ENCODE measurements at regions not wholly inside any gene's neighbourhood (a gene's known extent, or its start where the extent isn't known, plus 50 kb on each side); places are given as distances from the start of the nearest gene placed in this dataset.
"Not testable (repeated sequence)": the region's sequence is repeated elsewhere in the genome, so short reads cannot be mapped to it uniquely, and the experiment has no call there.

GRCh38 chr1:30476911-30477459, 246.4 kb downstream of the MATN1 start:
- DNase-seq: no peak

GRCh38 chr1:30476476-30476875, 246.9 kb downstream of the MATN1 start:
- no peak for DNase-seq

DNA sequence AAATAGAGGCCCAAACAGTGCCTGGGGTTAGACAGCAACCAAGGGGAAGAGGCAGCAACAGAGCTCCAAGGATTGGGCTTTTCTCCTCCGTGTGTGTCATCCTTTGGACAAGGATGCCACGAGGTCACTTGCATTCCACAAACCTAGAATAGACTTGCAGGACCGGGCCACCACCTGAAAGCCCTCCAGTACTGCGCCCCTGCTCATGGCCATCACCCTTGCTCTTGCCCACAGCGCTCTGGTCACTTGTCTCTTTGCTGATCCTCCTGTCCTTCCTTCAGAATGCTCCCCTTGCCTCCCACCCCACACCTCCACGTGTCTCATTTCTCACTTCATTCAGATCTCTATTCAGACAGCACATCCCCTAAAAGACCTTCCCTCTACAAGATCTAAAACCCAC, 247.4 kb downstream of the MATN1 start:
- DNase-seq: no peak

- DNase-seq: no peak
Measured at GRCh38 chr1:30475201-30475600, 248.2 kb downstream of the MATN1 start.

DNA sequence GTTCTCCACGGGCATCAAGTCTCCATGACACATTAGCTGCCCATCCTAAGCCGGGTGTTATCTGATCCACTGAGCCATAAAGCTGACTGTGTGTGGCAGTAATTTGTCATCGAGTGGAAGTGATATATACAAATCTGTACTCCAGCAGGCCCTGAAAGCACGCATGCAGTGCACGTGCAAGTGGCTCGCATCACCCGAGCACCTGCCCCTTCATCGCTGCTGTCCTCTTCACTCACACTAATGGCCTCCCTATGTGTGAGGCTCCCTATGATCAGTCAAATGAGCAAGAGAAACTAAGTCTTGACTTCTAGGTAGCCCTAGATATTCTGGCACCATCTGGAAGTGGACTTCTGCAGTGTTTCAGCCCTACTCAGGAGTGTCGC, 248.6 kb downstream of the MATN1 start:
- DNase-seq: no peak

GRCh38 chr1:30473922-30474817, 249.2 kb downstream of the MATN1 start:
- DNase-seq: no peak

DNA sequence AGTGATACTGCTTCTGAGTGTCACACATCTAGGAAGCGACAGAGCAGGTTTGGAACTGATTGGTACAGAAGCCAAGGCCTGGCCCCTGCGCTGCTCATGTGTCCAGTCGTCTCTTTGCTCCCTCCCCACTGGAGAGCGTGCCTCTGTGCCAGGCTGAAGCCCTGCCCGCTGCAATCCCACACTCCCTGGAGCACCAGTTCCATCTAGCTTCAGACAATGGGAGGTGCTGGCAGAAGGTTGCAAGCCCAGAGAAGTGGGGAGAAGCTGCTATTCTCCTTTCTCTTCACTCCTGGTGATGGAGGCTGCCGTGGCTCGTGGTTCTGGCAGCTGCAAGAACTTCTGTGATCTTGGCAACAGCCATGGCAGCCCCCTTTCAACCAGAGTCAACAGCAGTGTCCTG, 250.9 kb downstream of the MATN1 start:
- no peak for DNase-seq

DNA sequence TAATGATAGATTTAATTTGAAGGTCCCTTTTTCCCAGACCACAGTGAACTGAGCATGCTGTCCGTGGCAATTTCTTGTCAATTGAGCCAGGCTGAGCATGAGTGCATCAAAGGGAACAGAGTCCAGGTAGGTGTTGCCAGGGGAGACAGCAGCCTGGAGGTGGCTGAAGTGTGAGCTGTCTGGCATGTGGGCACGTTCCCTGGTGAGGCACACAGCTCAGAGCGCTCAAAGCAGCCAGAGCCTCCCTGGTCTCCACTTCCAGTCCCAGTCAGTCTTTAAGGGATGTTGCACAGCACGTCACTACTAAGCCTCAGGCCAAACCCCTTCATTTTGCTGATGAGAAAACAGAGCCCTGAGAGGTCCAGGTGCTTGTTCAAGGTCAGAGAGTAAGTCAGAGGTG, 251.4 kb downstream of the MATN1 start:
- DNase-seq: no peak

DNA sequence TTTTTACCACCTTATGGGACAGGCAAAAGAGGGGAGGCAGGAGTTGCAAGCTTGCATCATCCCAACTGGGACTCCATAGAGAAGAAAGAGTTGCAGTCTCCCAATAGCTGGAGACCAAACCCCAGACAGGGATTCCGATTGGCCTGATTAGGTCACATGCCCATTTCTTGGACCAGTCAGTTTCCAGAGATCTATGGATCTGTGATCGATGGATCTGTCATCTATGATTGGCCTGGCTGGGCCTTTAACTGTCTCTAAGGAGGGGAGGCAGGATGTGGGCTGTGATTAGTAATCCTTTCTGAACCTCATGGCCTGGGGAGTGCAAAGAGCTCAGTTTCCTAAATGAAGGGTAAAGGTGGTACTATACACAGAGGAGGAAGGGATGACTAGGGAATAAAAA, 252.1 kb downstream of the MATN1 start:
- DNase-seq: no peak

- DNase-seq: no peak
Measured at GRCh38 chr1:30469426-30469825, 254.0 kb downstream of the MATN1 start.

- no peak for DNase-seq
Measured at GRCh38 chr1:30467101-30467500, 256.3 kb downstream of the MATN1 start.

GRCh38 chr1:30466610-30467009, 256.8 kb downstream of the MATN1 start:
- DNase-seq: no peak

- no peak for DNase-seq
Measured at GRCh38 chr1:30466026-30466425, 257.4 kb downstream of the MATN1 start.

- DNase-seq: no peak
Measured at GRCh38 chr1:30465096-30465495, 258.3 kb downstream of the MATN1 start.

- DNase-seq: no peak
Measured at GRCh38 chr1:30464187-30464617, 259.2 kb downstream of the MATN1 start.

DNA sequence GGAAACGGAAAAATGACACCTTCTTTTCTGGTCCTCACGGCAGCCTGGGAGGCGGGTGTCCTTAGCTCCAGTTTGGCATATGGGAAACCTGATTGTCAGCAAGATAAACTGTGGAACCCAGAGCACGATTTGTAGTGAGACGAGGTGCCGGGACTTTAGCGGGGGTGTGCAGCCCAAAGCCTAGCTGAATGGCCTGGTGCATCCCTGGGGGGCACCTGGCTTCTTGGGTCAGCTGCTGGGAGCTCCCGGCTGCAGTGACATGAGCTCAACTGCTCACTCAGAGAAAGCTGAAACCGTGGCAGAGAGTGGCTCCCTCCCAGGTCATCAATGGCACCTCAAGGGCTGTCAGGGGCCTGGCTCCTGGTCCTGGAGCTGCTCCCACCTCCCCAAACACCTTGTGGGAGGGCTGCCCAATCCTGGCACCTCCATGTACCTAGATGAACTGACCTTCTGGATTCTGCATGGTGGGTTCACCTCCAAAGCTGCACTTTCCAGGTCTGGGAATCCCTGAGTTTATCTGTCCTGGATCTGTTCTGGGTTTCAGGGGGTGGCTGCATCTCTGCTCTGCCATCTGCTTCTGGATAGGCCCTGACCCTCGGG, 260.5 kb downstream of the MATN1 start:
- no peak for DNase-seq

DNA sequence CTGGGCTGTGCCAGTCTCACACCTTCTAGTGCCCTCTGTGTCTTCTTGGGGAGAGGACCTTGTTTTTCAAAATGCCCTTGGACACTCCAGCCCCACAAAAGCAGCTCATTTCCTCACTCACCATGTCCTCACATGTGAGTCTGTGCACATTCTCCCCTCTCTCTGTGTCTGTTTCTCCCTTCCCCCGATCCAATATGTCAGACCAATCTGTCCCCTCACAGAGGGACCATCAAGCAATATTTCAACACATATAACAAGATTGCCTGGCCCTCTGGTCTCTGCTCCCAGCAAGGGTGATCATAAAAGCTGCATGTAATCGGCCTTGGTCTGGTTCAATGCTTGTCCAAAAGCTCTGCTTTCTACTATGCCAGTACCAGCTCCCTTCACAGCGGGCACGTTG, 261.2 kb downstream of the MATN1 start:
- no peak for DNase-seq

DNA sequence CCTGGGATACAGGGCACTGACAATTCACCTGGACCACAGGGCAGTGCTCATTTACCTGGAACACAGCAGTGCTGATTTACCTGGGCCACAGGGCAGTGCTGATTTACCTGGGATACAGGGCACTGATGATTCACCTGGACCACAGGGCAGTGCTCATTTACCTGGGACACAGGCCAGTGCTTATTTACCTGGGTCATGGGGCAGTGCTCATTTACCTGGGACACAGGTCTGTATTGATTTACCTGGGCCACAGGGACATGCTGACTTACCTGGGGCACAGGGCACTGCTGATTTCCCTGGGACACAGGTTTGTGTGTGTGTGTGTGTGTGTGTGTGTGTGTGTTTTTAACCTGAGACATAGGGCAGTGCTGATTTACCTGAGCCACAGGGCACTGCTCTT, 261.7 kb downstream of the MATN1 start:
- no peak for DNase-seq

- no peak for DNase-seq
Measured at GRCh38 chr1:30460661-30461060, 262.7 kb downstream of the MATN1 start.

GRCh38 chr1:30458730-30459485, 264.5 kb downstream of the MATN1 start:
- not testable (repeated sequence) for DNase-seq

GRCh38 chr1:30452925-30453324, 270.5 kb downstream of the MATN1 start:
- DNase-seq: no peak

GRCh38 chr1:30452170-30452569, 271.2 kb downstream of the MATN1 start:
- DNase-seq: no peak

DNA sequence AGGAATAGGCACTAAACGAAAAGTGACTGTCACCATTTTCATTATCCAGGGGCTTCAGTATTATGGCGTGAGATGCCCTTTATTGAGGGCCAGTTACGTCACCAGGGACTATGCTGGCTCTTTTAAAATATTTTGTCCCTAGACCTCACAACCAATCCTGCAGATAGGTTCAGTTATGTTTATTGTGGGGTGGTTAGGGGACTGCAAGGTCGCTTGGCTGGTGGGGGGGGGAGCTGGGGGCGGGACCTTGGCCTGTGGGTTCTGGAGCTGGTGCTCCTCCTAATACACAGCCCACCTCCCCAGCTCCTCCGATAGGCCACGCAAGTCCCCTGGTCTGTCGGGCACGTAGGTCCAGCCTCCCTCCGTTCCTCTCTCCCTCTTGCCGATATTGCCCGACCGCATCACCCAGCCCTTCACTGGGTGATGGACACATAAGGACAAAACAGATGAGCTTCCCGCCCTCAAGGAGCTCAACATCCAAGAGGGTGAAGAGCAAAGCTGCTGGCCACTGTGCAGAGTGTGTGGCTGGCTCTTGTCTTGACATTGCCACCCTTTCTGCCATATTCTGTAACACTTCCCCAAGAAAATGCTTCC, 271.8 kb downstream of the MATN1 start:
- no peak for DNase-seq
